ENCODE measurements at regions not wholly inside any gene's neighbourhood (a gene's known extent, or its start where the extent isn't known, plus 50 kb on each side); places are given as distances from the start of the nearest gene placed in this dataset.

GRCh38 chr3:161444694-161445077, 51.9 kb upstream of the OTOL1 start:
- no peak for DNase-seq (ENCODE audit: low read depth in 2 of 2)

GRCh38 chr3:161443921-161444693, 52.5 kb upstream of the OTOL1 start:
- no peak for DNase-seq (ENCODE audit: low read depth in 2 of 2)

DNA sequence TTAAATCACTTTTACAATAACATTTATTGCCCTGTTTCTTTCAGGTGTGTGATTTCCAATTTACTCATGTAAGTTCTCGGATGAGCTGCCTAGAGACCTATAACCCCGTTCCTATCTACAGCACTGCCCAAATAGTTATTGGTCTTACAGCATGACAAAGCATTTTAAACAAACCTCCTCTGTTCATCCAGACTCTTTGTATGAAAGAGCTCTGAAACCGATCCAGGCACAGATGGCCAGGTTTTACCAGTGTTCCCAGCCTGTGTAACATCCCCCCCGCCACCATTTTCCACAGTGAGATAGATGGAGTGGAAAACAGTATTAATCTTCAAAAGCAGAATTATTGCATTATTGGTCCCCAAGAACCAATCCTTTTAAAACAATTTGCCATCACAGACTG, 59.0 kb upstream of the SPTSSB start:
- DNase-seq (ENCODE audit: low read depth in 2 of 2): no peak

GRCh38 chr3:161427347-161427746, 56.0 kb upstream of the SPTSSB start:
- DNase-seq (ENCODE audit: low read depth in 2 of 2): no peak

- DNase-seq (ENCODE audit: low read depth in 2 of 2): no peak
Measured at GRCh38 chr3:161426758-161427157, 55.4 kb upstream of the SPTSSB start.

DNA sequence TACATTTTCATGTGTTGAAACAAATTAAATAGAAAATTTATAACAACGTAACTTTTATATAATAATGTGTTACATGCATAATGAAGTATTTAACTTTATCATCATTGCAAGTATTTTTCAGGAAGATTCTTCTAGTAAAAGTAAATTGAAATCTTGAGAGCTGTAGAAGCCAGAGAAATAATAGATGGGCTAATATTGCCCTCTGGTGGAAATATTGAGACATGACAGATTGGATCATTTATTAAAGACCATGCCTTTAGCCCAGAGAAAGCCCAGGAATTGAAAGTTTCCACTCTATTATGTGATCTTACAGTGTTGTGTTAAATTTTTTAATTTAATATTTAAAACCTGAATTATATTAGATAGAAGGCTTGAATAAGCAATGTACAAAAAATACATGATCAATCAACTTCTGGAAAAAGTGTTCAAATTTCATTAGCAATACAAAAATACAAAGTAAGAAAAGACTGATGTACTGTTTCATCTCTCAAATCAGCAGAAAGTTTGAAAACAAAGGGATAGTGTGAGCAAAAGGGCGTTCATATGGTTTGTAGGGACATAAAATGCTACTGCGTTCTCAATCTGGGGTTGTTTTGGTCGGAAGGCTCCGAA, 52.7 kb upstream of the SPTSSB start:
- DNase-seq (ENCODE audit: low read depth in 2 of 2): peak in 1 of 2 experiments; percentile 23

- DNase-seq (ENCODE audit: low read depth in 2 of 2): no peak
Measured at GRCh38 chr3:161422171-161422700, 50.9 kb upstream of the SPTSSB start.

Data from fibroblast of skin of left quadriceps (primary cell).